Endothelial cell of umbilical vein (primary cell): ENCODE measurements at regions not wholly inside any gene's neighbourhood (a gene's known extent, or its start where the extent isn't known, plus 50 kb on each side); places are given as distances from the start of the nearest gene placed in this dataset.

Experiments used
- BruUV-seq: library from RNA; stranded (reverse); fragments of 400-500 nt; replicated peaks from 2 replicates; lab custom pipeline; 2021; lab: Mats Ljungman, UMichigan
- CTCF ChIA-PET: fragments of 300-600, 350-600 bp; sonication (Branson Sonifier 250); formaldehyde crosslinking; loops from one replicate; lab custom pipeline; 2021; ENCODE audit warnings: antibody characterized with exemption, inconsistent platforms; lab: Charles Lee
- POLR2A ChIA-PET: fragments of 300-600, 350-600 bp; sonication (Branson Sonifier 250); formaldehyde crosslinking; loops from one replicate; lab custom pipeline; 2021; ENCODE audit warnings: antibody characterized with exemption, inconsistent platforms; lab: Charles Lee
- DNase-seq: peaks from one replicate; pipeline ENCODE4 v3.0.0-alpha.2; 2011; ENCODE audit warnings: low read depth, low spot score
- FAIRE-seq: peaks from 2 replicates; lab custom pipeline; 2011; peaks lifted over from hg19 to GRCh38; lab: Jason Lieb, UNC
- H2AFZ ChIP-seq: 2 replicates; pipeline ENCODE4 v1.6.0; 2012; ENCODE audit warnings: low read depth, low read length, control low read depth, inconsistent platforms
- H3K27ac ChIP-seq: 2 replicates; pipeline ENCODE4 v1.5.1; 2011; ENCODE audit warnings: low read depth, mild to moderate bottlenecking, control low read depth, low read length, moderate library complexity; ENCODE audit not compliant: insufficient read depth
- H3K27me3 ChIP-seq, 2 experiments: 2 replicates each; pipeline versions ENCODE4 v1.6.0 to v1.6.1; 2011; ENCODE audit warnings: low read length in 2 of 2, mixed read lengths in 1 of 2; ENCODE audit not compliant: control insufficient read depth in 2 of 2, insufficient read depth in 2 of 2
- H3K36me3 ChIP-seq, 2 experiments: 2 replicates in 1 of 2; 3 replicates in 1 of 2; pipeline ENCODE4 v1.5.1; 2011; ENCODE audit warnings: low read length in 2 of 2, mild to moderate bottlenecking in 1 of 2, moderate library complexity in 1 of 2; ENCODE audit not compliant: control insufficient read depth in 2 of 2, insufficient read depth in 2 of 2; ENCODE audit errors: extremely low read depth in 1 of 2
- H3K4me1 ChIP-seq: 3 replicates; pipeline ENCODE4 v1.5.1; 2011; ENCODE audit warnings: mild to moderate bottlenecking, low read length; ENCODE audit not compliant: control insufficient read depth, insufficient read depth; ENCODE audit errors: extremely low read depth
- H3K4me2 ChIP-seq: 2 replicates; pipeline ENCODE4 v1.6.1; 2011; ENCODE audit warnings: low read length, control low read depth, mixed read lengths; ENCODE audit not compliant: insufficient read depth
- H3K4me3 ChIP-seq, 3 experiments: fragments of 200-600 bp in 1 of 3; sonication (generic), shearing (Covaris generic) in 1 of 3; replicated peaks in 1 of 3; 2 replicates each; pipeline ENCODE4 v1.5.1; 2011 to 2016; ENCODE audit warnings: control low read depth in 3 of 3, low read length in 3 of 3, mild to moderate bottlenecking in 2 of 3, inconsistent platforms in 1 of 3, low read depth in 1 of 3, moderate library complexity in 1 of 3; ENCODE audit not compliant: insufficient read depth in 1 of 3
- H3K79me2 ChIP-seq: 2 replicates; pipeline ENCODE4 v1.6.0; 2012; ENCODE audit warnings: low read length, inconsistent platforms; ENCODE audit not compliant: control insufficient read depth, insufficient read depth
- H3K9ac ChIP-seq: replicated peaks from 2 replicates; pipeline ENCODE3; 2011; ENCODE audit warnings: low read length, control low read depth; ENCODE audit not compliant: insufficient read depth; ENCODE audit errors: extremely low read depth
- H3K9me1 ChIP-seq: replicated peaks from 3 replicates; pipeline ENCODE4 v1.6.0; 2011; ENCODE audit warnings: mild to moderate bottlenecking, low read length; ENCODE audit not compliant: control insufficient read depth, insufficient read depth; ENCODE audit errors: extremely low read depth
- H3K9me3 ChIP-seq: replicated peaks from 2 replicates; pipeline ENCODE4 v1.5.1; 2012; ENCODE audit warnings: low read length, inconsistent platforms; ENCODE audit not compliant: control insufficient read depth, insufficient read depth
- H4K20me1 ChIP-seq: replicated peaks from 2 replicates; pipeline ENCODE3; 2011; ENCODE audit warnings: mild to moderate bottlenecking, low read length; ENCODE audit not compliant: control insufficient read depth, insufficient read depth; ENCODE audit errors: extremely low read depth
- EZH2 ChIP-seq: IDR thresholded peaks from 2 replicates; pipeline ENCODE4 v1.6.1; 2012; ENCODE audit warnings: borderline replicate concordance, low read depth, mild to moderate bottlenecking, moderate library complexity, low read length, inconsistent platforms; ENCODE audit not compliant: severe bottlenecking
- FOS ChIP-seq: IDR thresholded peaks from 2 replicates; pipeline ENCODE4 v1.6.1; 2011; ENCODE audit warnings: mild to moderate bottlenecking, low read length, moderate library complexity, borderline replicate concordance; ENCODE audit not compliant: insufficient read depth
- GATA2 ChIP-seq: IDR thresholded peaks from 2 replicates; pipeline ENCODE4 v1.7.0; 2011; ENCODE audit warnings: low read depth, mild to moderate bottlenecking, moderate library complexity, mixed read lengths, low read length; ENCODE audit not compliant: insufficient read length, insufficient read depth
- JUN ChIP-seq: IDR thresholded peaks from 2 replicates; pipeline ENCODE4 v1.6.1; 2011; ENCODE audit warnings: borderline replicate concordance, low read depth; ENCODE audit not compliant: insufficient read length, insufficient read depth
- MYC ChIP-seq: IDR thresholded peaks from one replicate; pipeline ENCODE4 v1.6.1; 2011; ENCODE audit warnings: mild to moderate bottlenecking, low read depth, low read length
- POLR2A ChIP-seq: IDR thresholded peaks from 2 replicates; pipeline ENCODE4 v1.6.1; 2012; ENCODE audit warnings: low read depth, mild to moderate bottlenecking, control low read depth, low read length
- POLR2AphosphoS5 ChIP-seq: IDR thresholded peaks from 2 replicates; pipeline ENCODE4 v1.6.1; 2012; ENCODE audit warnings: low read depth, mild to moderate bottlenecking, control low read depth, low read length, moderate library complexity; ENCODE audit not compliant: insufficient read depth
- dilution Hi-C: fragments of 300-500 bp; cut with MboI; formaldehyde crosslinking; loops from one replicate; pipeline ENCODE4 v1.15.0; 2019; ENCODE audit warnings: low sequenced_read_pairs; ENCODE audit not compliant: extremely low pct_ligation_motif_present
- intact Hi-C: fragments of 100-400 bp; cut with micrococcal nuclease; formaldehyde crosslinking; loops from one replicate; pipeline ENCODE4 v1.10.0; 2022
- TF ChIP-seq, protein P1 (sequence below), 2 donors: IDR thresholded peaks; 1 replicate in 1 of 2; 2 replicates in 1 of 2; pipeline ENCODE4 v1.5.1; 2011; ENCODE audit warnings: low read length in 2 of 2, mild to moderate bottlenecking in 2 of 2, moderate library complexity in 2 of 2, control low read depth in 1 of 2, inconsistent platforms in 1 of 2, low read depth in 1 of 2; ENCODE audit not compliant: insufficient read depth in 1 of 2; ENCODE audit errors: extremely low read depth in 1 of 2
- TF ChIP-seq, protein P2 (sequence below): IDR thresholded peaks from 2 replicates; pipeline ENCODE4 v1.6.1; 2011; ENCODE audit not compliant: insufficient read depth, insufficient read length

DNA sequence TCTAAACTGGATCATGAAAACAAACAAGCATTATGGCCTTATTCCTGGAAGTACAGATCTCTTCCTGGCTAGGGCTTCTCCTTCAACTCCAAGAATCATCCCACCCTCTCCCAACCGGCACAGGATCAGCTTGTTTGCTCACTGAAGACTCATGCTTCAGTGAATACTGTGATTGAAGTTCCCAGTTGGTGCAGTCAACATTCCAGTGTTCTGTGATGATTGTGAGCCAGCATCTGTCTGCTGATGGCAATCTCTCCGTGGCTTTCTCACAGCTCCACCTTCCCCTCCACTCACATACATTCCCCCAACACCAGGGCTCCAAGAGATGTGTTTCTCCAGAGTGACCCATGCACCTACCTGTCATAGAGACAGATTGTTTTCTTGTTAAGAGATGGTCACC lies 421.3 kb upstream of the BTBD3 start:
- intact Hi-C loops, result no loop called here

More for the DNA sequence above, 421.3 kb upstream of the BTBD3 start:
- no peaks in the 10 kb centered on the region for H3K9me1 ChIP-seq
- H2AFZ ChIP-seq, result no peak overlapping the region
- H3K9me3 ChIP-seq, result no peaks in the 10 kb centered on the region
- ChIA-PET POLR2A (no interaction called here), CTCF (no interaction called here)
- H3K36me3 ChIP-seq, result no peaks in the 10 kb centered on the region
- H3K9ac ChIP-seq, result no peak overlapping the region
- TF ChIP-seq JUN (no peak), FOS (no peak), MYC (no peak), GATA2 (no peak), POLR2A (no peak), EZH2 (no peak), POLR2AphosphoS5 (no peak)
- TF ChIP-seq, protein P1, sequence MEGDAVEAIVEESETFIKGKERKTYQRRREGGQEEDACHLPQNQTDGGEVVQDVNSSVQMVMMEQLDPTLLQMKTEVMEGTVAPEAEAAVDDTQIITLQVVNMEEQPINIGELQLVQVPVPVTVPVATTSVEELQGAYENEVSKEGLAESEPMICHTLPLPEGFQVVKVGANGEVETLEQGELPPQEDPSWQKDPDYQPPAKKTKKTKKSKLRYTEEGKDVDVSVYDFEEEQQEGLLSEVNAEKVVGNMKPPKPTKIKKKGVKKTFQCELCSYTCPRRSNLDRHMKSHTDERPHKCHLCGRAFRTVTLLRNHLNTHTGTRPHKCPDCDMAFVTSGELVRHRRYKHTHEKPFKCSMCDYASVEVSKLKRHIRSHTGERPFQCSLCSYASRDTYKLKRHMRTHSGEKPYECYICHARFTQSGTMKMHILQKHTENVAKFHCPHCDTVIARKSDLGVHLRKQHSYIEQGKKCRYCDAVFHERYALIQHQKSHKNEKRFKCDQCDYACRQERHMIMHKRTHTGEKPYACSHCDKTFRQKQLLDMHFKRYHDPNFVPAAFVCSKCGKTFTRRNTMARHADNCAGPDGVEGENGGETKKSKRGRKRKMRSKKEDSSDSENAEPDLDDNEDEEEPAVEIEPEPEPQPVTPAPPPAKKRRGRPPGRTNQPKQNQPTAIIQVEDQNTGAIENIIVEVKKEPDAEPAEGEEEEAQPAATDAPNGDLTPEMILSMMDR (IDR thresholded peaks at IDR 0.05; ENCODE audit: extremely low read depth in 1 of 2, insufficient read depth in 1 of 2, low read depth in 1 of 2, low read length in 2 of 2), result no peak
- TF ChIP-seq, protein P2, sequence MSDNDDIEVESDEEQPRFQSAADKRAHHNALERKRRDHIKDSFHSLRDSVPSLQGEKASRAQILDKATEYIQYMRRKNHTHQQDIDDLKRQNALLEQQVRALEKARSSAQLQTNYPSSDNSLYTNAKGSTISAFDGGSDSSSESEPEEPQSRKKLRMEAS, result no peak
- BruUV-seq, result no TSS peak
- H3K4me3 ChIP-seq, result no peak overlapping the region
- no peaks in the 10 kb centered on the region for H4K20me1 ChIP-seq
- H3K79me2 ChIP-seq, result no peaks in the 10 kb centered on the region
- DNase-seq, result no peak
- no peak overlapping the region for H3K27ac ChIP-seq
- no peak overlapping the region for H3K4me2 ChIP-seq
- dilution Hi-C loops, result no loop called here
- no peak for FAIRE-seq
- H3K4me1 ChIP-seq, result no peaks in the 10 kb centered on the region
- no peaks in the 10 kb centered on the region for H3K27me3 ChIP-seq
